SHP77 (cell line): ENCODE measurements at regions not wholly inside any gene's neighbourhood (a gene's known extent, or its start where the extent isn't known, plus 50 kb on each side); places are given as distances from the start of the nearest gene placed in this dataset.

Experiments used
- DNase-seq, 2 experiments: peaks; one replicate each; lab custom pipeline; 2025; lab: John Stamatoyannopoulos, UW

DNA sequence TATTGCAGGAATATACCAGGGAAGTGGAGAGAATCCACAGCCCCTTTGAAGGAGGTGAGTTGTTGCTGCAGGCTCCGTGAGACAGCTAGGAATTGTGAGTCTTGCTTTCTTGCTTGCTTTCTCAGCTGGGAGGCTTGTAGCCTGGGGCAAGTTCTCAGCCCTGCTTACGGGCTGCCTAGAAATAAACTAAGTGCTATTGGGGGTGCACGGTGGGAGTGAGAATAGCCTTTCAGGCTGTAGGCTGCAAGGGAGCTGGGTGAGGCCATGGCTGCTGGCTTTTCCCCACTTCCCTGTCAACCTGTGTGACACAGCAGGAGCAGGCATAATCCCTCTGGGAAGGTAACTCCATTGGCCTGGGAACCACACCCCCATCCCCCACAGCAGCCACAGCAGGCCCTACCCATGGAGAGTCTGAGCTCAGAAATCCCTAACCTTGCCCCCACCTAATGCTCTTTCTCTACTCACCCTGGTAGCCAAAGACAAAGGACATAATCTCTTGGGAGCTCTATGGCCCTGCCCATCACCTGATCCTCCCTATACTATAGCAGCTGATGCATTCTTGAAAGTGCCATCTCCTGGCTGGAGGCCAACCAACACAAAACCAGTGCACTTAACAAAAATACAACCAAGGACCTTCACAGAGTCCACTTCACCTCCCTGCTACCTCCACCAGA is 113.0 kb downstream of the MMRN1 start:
- DNase-seq: no peak

- no peak for DNase-seq
Observed at GRCh38 chr4:90012918-90013317, 114.3 kb upstream of the CCSER1 start.

- DNase-seq: no peak
Observed at GRCh38 chr4:90024519-90024918, 102.7 kb upstream of the CCSER1 start.

DNA sequence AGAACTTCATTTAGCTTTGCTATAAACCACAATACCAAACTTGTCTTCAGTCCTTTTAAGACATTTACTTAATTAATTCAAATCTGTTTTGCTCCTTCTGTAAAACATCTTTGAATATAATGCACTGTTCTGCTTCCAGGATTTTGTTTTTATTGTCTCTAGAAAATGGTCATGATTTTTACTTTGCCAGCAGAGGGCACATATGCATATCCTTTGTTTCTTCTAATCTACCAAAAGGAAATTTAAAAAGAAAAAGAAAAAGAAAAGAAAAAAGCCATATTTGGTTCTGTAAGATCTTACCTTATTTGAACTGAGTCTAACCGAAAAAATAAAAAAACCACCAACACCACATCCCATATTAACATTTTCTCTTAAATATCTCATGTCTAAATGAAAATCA is 101.9 kb upstream of the CCSER1 start:
- DNase-seq: no peak

DNA sequence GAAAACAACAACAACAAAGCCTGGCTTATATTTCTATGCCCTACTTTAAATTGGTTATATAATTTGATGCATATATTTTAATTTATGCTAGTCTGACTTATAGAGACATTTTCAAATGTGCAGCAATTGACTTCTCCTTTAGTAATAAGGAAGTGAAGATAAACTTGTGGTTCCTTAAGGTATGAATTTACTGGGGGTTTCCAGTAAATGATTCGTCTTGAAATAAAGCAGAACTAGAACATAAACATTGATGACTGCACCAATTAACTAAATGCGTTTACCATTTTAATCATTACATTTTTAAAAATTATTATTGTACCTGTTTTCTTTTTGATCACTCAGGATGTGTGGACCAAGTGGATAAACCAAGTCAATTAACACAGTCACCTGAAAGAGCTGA is 99.6 kb upstream of the CCSER1 start:
- DNase-seq: no peak

DNA sequence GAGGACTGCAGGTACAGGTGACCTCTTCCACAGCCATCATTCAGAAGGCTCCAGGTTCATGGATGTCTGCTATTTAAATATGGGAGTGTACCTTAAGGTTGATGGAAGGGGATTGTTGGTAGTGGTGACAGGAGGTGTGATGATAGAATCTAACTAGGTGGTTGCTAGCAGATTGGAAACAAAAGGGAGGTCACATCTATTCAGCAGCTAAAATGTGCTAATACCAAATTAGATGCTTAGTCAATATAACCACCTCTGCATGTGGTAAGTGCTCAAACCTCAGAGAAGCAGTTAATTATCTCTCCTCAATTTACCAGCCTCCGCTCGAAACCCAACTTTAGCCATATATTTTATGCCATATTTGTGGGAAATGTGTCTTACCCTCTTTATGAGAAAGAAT is 98.7 kb upstream of the CCSER1 start:
- no peak for DNase-seq

GRCh38 chr4:90030202-90030601 is 97.0 kb upstream of the CCSER1 start:
- no peak for DNase-seq

GRCh38 chr4:90030953-90031352 is 96.2 kb upstream of the CCSER1 start:
- no peak for DNase-seq

DNA sequence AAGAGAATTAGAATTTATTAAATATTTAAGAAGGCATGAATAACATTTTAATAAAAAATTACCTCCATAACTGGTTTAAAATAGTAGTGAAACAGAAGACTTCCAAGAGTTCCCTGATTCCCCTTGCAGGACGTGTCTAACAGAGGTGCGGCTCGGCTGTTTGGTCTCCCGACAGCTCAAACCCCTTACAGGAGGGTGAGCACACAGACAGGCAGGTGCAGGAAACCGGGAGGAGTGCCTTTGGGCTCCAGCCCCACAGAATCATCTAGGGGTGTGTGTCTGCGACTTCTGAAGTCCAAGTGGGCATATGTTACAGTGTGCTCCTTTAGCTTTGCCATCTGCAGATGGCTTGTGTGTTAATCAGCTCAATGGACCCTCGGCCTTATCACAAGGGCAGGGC is 88.1 kb upstream of the CCSER1 start:
- peak in 1 of 2 experiments; percentile 14 for DNase-seq

DNA sequence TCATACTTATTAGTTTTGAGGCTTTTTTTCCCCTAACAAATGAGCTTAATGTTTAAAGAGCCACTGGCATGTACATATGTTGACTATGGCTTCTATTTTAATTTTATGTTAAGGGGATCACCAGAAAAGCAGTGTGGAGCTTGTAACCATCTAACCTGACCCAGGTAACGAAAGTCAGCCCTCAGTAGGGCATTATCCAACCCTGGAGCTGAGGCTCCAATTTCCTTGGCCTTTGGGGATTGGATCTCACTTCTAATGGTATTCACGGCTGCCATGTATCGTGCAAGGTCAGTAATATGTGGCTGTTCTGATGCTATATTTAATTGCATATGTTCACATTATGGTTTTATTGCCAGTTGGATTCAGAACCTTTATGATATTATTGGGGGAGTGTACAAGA is 75.2 kb upstream of the CCSER1 start:
- DNase-seq: no peak

GRCh38 chr4:90057091-90057490 is 70.1 kb upstream of the CCSER1 start:
- no peak for DNase-seq

GRCh38 chr4:90060039-90060438 is 67.2 kb upstream of the CCSER1 start:
- no peak for DNase-seq

GRCh38 chr4:90061881-90062280 is 65.3 kb upstream of the CCSER1 start:
- DNase-seq: no peak

- DNase-seq: no peak
Observed at GRCh38 chr4:90064196-90064595, 63.0 kb upstream of the CCSER1 start.

GRCh38 chr4:90069151-90069550 is 58.0 kb upstream of the CCSER1 start:
- no peak for DNase-seq

DNA sequence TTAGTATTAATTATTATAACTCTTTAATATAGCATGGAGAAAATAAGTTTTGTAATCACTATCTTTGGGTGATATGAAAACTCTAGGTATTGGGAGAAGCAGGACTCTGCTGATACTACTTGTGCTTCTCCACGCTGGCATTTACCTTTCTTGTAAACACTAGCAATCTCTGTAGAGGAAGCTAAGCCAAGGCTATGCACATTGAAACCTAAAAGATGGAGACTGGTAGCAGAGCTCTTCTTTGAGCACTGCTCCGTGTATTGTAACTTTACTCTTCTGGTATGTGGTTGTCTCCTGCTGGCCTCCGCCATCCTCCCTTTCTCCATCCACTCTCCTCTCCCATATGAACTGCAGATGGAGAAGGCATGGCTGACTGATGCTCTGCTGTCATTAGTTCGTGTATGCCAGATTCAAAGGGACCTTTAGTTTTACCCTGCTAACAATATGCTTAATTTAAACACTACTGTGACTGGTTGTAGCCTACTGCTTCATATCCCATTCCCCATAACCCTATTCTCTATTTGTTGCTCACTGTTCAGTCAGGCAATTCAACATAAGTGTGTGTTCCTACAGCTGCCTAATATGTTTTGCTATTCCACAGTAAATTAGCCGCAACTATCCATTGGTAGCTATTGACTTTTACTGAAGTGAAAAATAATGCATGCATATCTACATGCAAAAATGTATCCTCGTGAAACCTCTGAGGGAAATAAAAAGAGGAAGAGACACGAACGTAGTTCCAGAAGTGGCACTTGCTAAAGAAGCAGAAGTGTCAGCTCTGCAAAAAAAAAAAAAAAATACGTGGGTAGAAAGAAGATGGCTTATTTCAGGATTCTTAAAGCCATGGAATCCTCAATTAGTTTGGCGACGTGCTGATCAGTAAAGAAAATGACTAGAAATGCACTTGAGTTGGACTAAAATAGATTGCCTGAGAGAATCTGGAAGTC is 55.6 kb upstream of the CCSER1 start:
- DNase-seq: no peak

DNA sequence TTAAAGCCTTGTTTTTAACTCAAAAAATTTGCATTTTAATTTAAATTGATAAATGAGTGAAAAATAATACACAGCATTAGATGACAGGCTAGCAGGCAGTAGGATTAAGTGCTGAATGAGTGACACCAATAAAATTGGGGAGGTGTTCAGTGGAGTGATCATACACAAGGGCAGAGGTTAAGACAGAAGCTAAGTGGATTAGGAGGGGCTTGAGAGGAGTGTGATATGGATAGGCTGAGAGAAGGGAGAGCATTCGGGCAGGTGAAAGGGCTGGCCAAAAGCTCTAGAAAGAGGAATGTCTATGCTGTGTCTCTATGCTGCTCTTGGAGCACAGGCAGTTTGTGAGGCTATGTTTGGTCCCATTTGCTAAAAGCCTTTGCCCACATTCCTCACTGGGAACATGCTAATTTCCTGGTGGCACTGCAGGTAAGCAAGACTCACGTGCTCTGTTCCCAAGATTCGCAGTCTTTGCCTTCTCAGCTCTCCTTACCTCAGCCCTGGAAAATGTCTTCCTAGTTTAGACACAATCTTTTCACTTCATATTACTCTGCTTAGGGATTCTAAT is 52.8 kb upstream of the CCSER1 start:
- DNase-seq: no peak
